ENCODE measurements at regions not wholly inside any gene's neighbourhood (a gene's known extent, or its start where the extent isn't known, plus 50 kb on each side); places are given as distances from the start of the nearest gene placed in this dataset.

- Histone ChIP-seq H4K8ac (ENCODE audit: low read depth, low read length) (no peak overlapping the region), H2AFZ (ENCODE audit: low read length) (no peak overlapping the region), H3K4ac (ENCODE audit: low read length) (no peak overlapping the region), H2BK15ac (ENCODE audit: low read length) (no peak overlapping the region), H4K91ac (ENCODE audit: low read depth, low read length, poor library complexity) (no peak overlapping the region), H3K27me3 (ENCODE audit: control insufficient read depth in 3 of 3, insufficient read depth in 3 of 3, low read depth in 1 of 3, low read length in 3 of 3) (no peaks in the 10 kb centered on the region), H3K4me3 (ENCODE audit: low read length in 2 of 2) (no peak overlapping the region), H2BK120ac (ENCODE audit: low read depth, low read length) (no peak overlapping the region), H3K9me3 (replicated peaks in 1 of 2; ENCODE audit: control insufficient read depth in 2 of 2, insufficient read depth in 1 of 2, low read depth in 1 of 2, low read length in 2 of 2) (no peaks in the 10 kb centered on the region), H2BK12ac (ENCODE audit: low read length) (no peak overlapping the region), H3K23ac (ENCODE audit: low read depth, low read length, poor library complexity) (no peak overlapping the region), H2AK5ac (ENCODE audit: low read depth, low read length) (no peak overlapping the region), H3K14ac (ENCODE audit: low read length) (no peak overlapping the region), H3K9ac (ENCODE audit: low read depth, low read length, poor library complexity) (no peak overlapping the region), H3K4me2 (ENCODE audit: insufficient read depth, low read length, poor library complexity, severe bottlenecking) (no peak overlapping the region), H3K18ac (ENCODE audit: low read length) (no peak overlapping the region), H3K79me1 (ENCODE audit: low read depth, low read length) (no peaks in the 10 kb centered on the region), H3K4me1 (ENCODE audit: control insufficient read depth in 2 of 2, insufficient read depth in 1 of 2, low read depth in 1 of 2, low read length in 2 of 2) (no peaks in the 10 kb centered on the region), H2BK5ac (ENCODE audit: low read length) (no peak overlapping the region), H3K27ac (replicated peaks; ENCODE audit: low read length) (no peak overlapping the region), H3K36me3 (replicated peaks in 1 of 2; ENCODE audit: control insufficient read depth in 2 of 2, insufficient read depth in 2 of 2, low read length in 2 of 2) (no peaks in the 10 kb centered on the region)
- DNase-seq (ENCODE audit: low spot score), result no peak
Observed at GRCh38 chr11:91173701-91174100, 950.9 kb upstream of the CHORDC1 start.

GRCh38 chr11:91170711-91171110 is 947.9 kb upstream of the CHORDC1 start:
- Histone ChIP-seq H3K18ac (ENCODE audit: low read length) (no peak overlapping the region), H2AK5ac (ENCODE audit: low read depth, low read length) (no peak overlapping the region), H3K4me2 (ENCODE audit: insufficient read depth, low read length, poor library complexity, severe bottlenecking) (no peak overlapping the region), H2AFZ (ENCODE audit: low read length) (no peak overlapping the region), H3K4ac (ENCODE audit: low read length) (no peak overlapping the region), H2BK12ac (ENCODE audit: low read length) (no peak overlapping the region), H4K91ac (ENCODE audit: low read depth, low read length, poor library complexity) (no peak overlapping the region), H3K36me3 (replicated peaks in 1 of 2; ENCODE audit: control insufficient read depth in 2 of 2, insufficient read depth in 2 of 2, low read length in 2 of 2) (no peaks in the 10 kb centered on the region), H3K27ac (replicated peaks; ENCODE audit: low read length) (no peak overlapping the region), H2BK120ac (ENCODE audit: low read depth, low read length) (no peak overlapping the region), H2BK5ac (ENCODE audit: low read length) (no peak overlapping the region), H3K79me1 (ENCODE audit: low read depth, low read length) (no peaks in the 10 kb centered on the region), H3K4me3 (ENCODE audit: low read length in 2 of 2) (no peak overlapping the region), H3K23ac (ENCODE audit: low read depth, low read length, poor library complexity) (no peak overlapping the region), H3K4me1 (ENCODE audit: control insufficient read depth in 2 of 2, insufficient read depth in 1 of 2, low read depth in 1 of 2, low read length in 2 of 2) (no peaks in the 10 kb centered on the region), H3K14ac (ENCODE audit: low read length) (no peak overlapping the region), H3K9ac (ENCODE audit: low read depth, low read length, poor library complexity) (no peak overlapping the region), H3K27me3 (ENCODE audit: control insufficient read depth in 3 of 3, insufficient read depth in 3 of 3, low read depth in 1 of 3, low read length in 3 of 3) (no peaks in the 10 kb centered on the region), H2BK15ac (ENCODE audit: low read length) (no peak overlapping the region), H4K8ac (ENCODE audit: low read depth, low read length) (no peak overlapping the region), H3K9me3 (replicated peaks in 1 of 2; ENCODE audit: control insufficient read depth in 2 of 2, insufficient read depth in 1 of 2, low read depth in 1 of 2, low read length in 2 of 2) (no peaks in the 10 kb centered on the region)
- no peak for DNase-seq (ENCODE audit: low spot score)

GRCh38 chr11:91164452-91164822 is 941.6 kb upstream of the CHORDC1 start:
- no peak for DNase-seq (ENCODE audit: low spot score)

GRCh38 chr11:91163619-91164451 is 941.0 kb upstream of the CHORDC1 start:
- H2BK15ac ChIP-seq (ENCODE audit: low read length), result no peak overlapping the region
- no peak overlapping the region for H3K14ac ChIP-seq (ENCODE audit: low read length)
- no peak overlapping the region for H4K91ac ChIP-seq (ENCODE audit: low read depth, low read length, poor library complexity)
- no peak for DNase-seq (ENCODE audit: low spot score)
- H3K79me1 ChIP-seq (ENCODE audit: low read depth, low read length), result no peaks in the 10 kb centered on the region
- H2AFZ ChIP-seq (ENCODE audit: low read length), result no peak overlapping the region
- H2BK120ac ChIP-seq (ENCODE audit: low read depth, low read length), result no peak overlapping the region
- H2BK12ac ChIP-seq (ENCODE audit: low read length), result no peak overlapping the region
- WGBS, 2 donors (ENCODE audit: extremely low coverage in 2 of 2, insufficient read length in 2 of 2, insufficient replicate concordance in 1 of 2), result no CpG with 5 or more reads among the region's 2 CpGs
- H3K36me3 ChIP-seq (replicated peaks in 1 of 2; ENCODE audit: control insufficient read depth in 2 of 2, insufficient read depth in 2 of 2, low read length in 2 of 2), result no peaks in the 10 kb centered on the region
- H3K4me2 ChIP-seq (ENCODE audit: insufficient read depth, low read length, poor library complexity, severe bottlenecking), result no peak overlapping the region
- H3K9me3 ChIP-seq (replicated peaks in 1 of 2; ENCODE audit: control insufficient read depth in 2 of 2, insufficient read depth in 1 of 2, low read depth in 1 of 2, low read length in 2 of 2), result no peaks in the 10 kb centered on the region
- H2BK5ac ChIP-seq (ENCODE audit: low read length), result no peak overlapping the region
- no peak overlapping the region for H3K9ac ChIP-seq (ENCODE audit: low read depth, low read length, poor library complexity)
- no peak overlapping the region for H2AK5ac ChIP-seq (ENCODE audit: low read depth, low read length)
- H3K4ac ChIP-seq (ENCODE audit: low read length), result no peak overlapping the region
- no peaks in the 10 kb centered on the region for H3K4me1 ChIP-seq (ENCODE audit: control insufficient read depth in 2 of 2, insufficient read depth in 1 of 2, low read depth in 1 of 2, low read length in 2 of 2)
- no peaks in the 10 kb centered on the region for H3K27me3 ChIP-seq (ENCODE audit: control insufficient read depth in 3 of 3, insufficient read depth in 3 of 3, low read depth in 1 of 3, low read length in 3 of 3)
- no peak overlapping the region for H3K4me3 ChIP-seq (ENCODE audit: low read length in 2 of 2)
- H3K18ac ChIP-seq (ENCODE audit: low read length), result no peak overlapping the region
- no peak overlapping the region for H3K23ac ChIP-seq (ENCODE audit: low read depth, low read length, poor library complexity)
- no peak overlapping the region for H3K27ac ChIP-seq (replicated peaks; ENCODE audit: low read length)
- no peak overlapping the region for H4K8ac ChIP-seq (ENCODE audit: low read depth, low read length)

More at GRCh38 chr11:91164452-91164822, 941.6 kb upstream of the CHORDC1 start:
- Histone ChIP-seq H3K4me1 (ENCODE audit: control insufficient read depth in 2 of 2, insufficient read depth in 1 of 2, low read depth in 1 of 2, low read length in 2 of 2) (no peaks in the 10 kb centered on the region), H3K4ac (ENCODE audit: low read length) (no peak overlapping the region), H3K9ac (ENCODE audit: low read depth, low read length, poor library complexity) (no peak overlapping the region), H2BK15ac (ENCODE audit: low read length) (no peak overlapping the region), H3K18ac (ENCODE audit: low read length) (no peak overlapping the region), H4K8ac (ENCODE audit: low read depth, low read length) (no peak overlapping the region), H3K79me1 (ENCODE audit: low read depth, low read length) (no peaks in the 10 kb centered on the region), H2AFZ (ENCODE audit: low read length) (no peak overlapping the region), H3K14ac (ENCODE audit: low read length) (no peak overlapping the region), H2BK120ac (ENCODE audit: low read depth, low read length) (no peak overlapping the region), H3K9me3 (replicated peaks in 1 of 2; ENCODE audit: control insufficient read depth in 2 of 2, insufficient read depth in 1 of 2, low read depth in 1 of 2, low read length in 2 of 2) (no peaks in the 10 kb centered on the region), H3K27ac (replicated peaks; ENCODE audit: low read length) (no peak overlapping the region), H3K4me3 (ENCODE audit: low read length in 2 of 2) (no peak overlapping the region), H3K36me3 (replicated peaks in 1 of 2; ENCODE audit: control insufficient read depth in 2 of 2, insufficient read depth in 2 of 2, low read length in 2 of 2) (no peaks in the 10 kb centered on the region), H2BK12ac (ENCODE audit: low read length) (no peak overlapping the region), H2BK5ac (ENCODE audit: low read length) (no peak overlapping the region), H4K91ac (ENCODE audit: low read depth, low read length, poor library complexity) (no peak overlapping the region), H3K4me2 (ENCODE audit: insufficient read depth, low read length, poor library complexity, severe bottlenecking) (no peak overlapping the region), H2AK5ac (ENCODE audit: low read depth, low read length) (no peak overlapping the region), H3K23ac (ENCODE audit: low read depth, low read length, poor library complexity) (no peak overlapping the region), H3K27me3 (ENCODE audit: control insufficient read depth in 3 of 3, insufficient read depth in 3 of 3, low read depth in 1 of 3, low read length in 3 of 3) (no peaks in the 10 kb centered on the region)
- WGBS, 2 donors (ENCODE audit: extremely low coverage in 2 of 2, insufficient read length in 2 of 2, insufficient replicate concordance in 1 of 2), result no CpG with 5 or more reads among the region's 3 CpGs
